GM23338 (cell line): ENCODE measurements at regions not wholly inside any gene's neighbourhood (a gene's known extent, or its start where the extent isn't known, plus 50 kb on each side); places are given as distances from the start of the nearest gene placed in this dataset.

Experiments
- ATAC-seq: fragments of 200-7000 bp; cut with Tn5 transposase; 3 replicates; pipeline ENCODE4 v1.9.1; 2020
- DNase-seq: peaks from one replicate; pipeline ENCODE4 v3.0.0-alpha.2; 2015; ENCODE audit warnings: low spot score
- H2AFZ ChIP-seq: fragments of 200-600 bp; sonication (generic); 2 replicates; pipeline ENCODE4 v1.8.0; 2016; ENCODE audit warnings: antibody characterized with exemption, mild to moderate bottlenecking, moderate library complexity
- H3F3A ChIP-seq: fragments of 200-600 bp; sonication (generic); replicated peaks from 2 replicates; pipeline ENCODE4 v1.8.0; 2017; ENCODE audit warnings: antibody characterized with exemption, mixed run types, low read depth
- H3K27ac ChIP-seq: fragments of 200-600 bp; sonication (generic); 2 replicates; pipeline ENCODE4 v1.6.1; 2016; ENCODE audit warnings: low read depth
- H3K27me3 ChIP-seq: fragments of 200-600 bp; sonication (generic); 2 replicates; pipeline ENCODE4 v1.8.0; 2016; ENCODE audit warnings: mild to moderate bottlenecking, mixed run types, moderate library complexity; ENCODE audit not compliant: insufficient read depth
- H3K36me3 ChIP-seq: fragments of 200-600 bp; sonication (generic); 2 replicates; pipeline ENCODE4 v1.8.0; 2016; ENCODE audit warnings: mild to moderate bottlenecking; ENCODE audit not compliant: insufficient read depth
- H3K4me1 ChIP-seq: fragments of 200-600 bp; sonication (generic); 2 replicates; pipeline ENCODE4 v1.8.0; 2016; ENCODE audit warnings: mild to moderate bottlenecking, moderate library complexity; ENCODE audit not compliant: insufficient read depth
- H3K4me2 ChIP-seq: fragments of 200-600 bp; sonication (generic); 2 replicates; pipeline ENCODE4 v1.7.1; 2017; ENCODE audit warnings: mixed run types
- H3K4me3 ChIP-seq: fragments of 200-600 bp; sonication (generic); 2 replicates; pipeline ENCODE4 v1.6.1; 2016; ENCODE audit warnings: mixed run types
- H3K79me2 ChIP-seq: fragments of 200-600 bp; sonication (generic); replicated peaks from 2 replicates; pipeline ENCODE4 v1.8.0; 2017; ENCODE audit warnings: mild to moderate bottlenecking; ENCODE audit not compliant: insufficient read depth
- H3K9me2 ChIP-seq: fragments of 200-600 bp; sonication (generic); 2 replicates; pipeline ENCODE4 v1.8.0; 2017; ENCODE audit not compliant: insufficient read depth
- H4K20me1 ChIP-seq: fragments of 200-600 bp; sonication (generic); replicated peaks from 2 replicates; pipeline ENCODE4 v1.8.0; 2017; ENCODE audit warnings: mild to moderate bottlenecking; ENCODE audit not compliant: insufficient read depth
- H3K27ac Mint-ChIP-seq: 2 replicates; pipeline ENCODE4 v1.8.0; 2020; ENCODE audit warnings: inconsistent platforms, mild to moderate bottlenecking, moderate library complexity, mixed read lengths
- H3K27me3 Mint-ChIP-seq: 3 replicates; pipeline ENCODE4 v1.8.0; 2022; ENCODE audit warnings: low read depth, mild to moderate bottlenecking, moderate library complexity, mixed read lengths, inconsistent platforms; ENCODE audit not compliant: insufficient read depth, poor library complexity
- H3K36me3 Mint-ChIP-seq: 3 replicates; pipeline ENCODE4 v1.8.0; 2021; ENCODE audit warnings: low read depth, mild to moderate bottlenecking, inconsistent platforms, moderate library complexity, mixed read lengths
- H3K4me1 Mint-ChIP-seq: 3 replicates; pipeline ENCODE4 v1.8.0; 2020; ENCODE audit warnings: mild to moderate bottlenecking, inconsistent platforms, mixed read lengths
- H3K4me3 Mint-ChIP-seq: 3 replicates; pipeline ENCODE4 v1.8.0; 2021; ENCODE audit warnings: moderate library complexity, mild to moderate bottlenecking, inconsistent platforms, mixed read lengths
- H3K9me3 Mint-ChIP-seq: 3 replicates; pipeline ENCODE4 v1.8.0; 2020; ENCODE audit warnings: moderate library complexity, mild to moderate bottlenecking, inconsistent platforms, mixed read lengths
- CREB1 ChIP-seq: fragments of 250-450 bp; sonication (Bioruptor Pico); IDR thresholded peaks from 2 replicates; pipeline ENCODE4 v1.5.0; 2020; ENCODE audit warnings: low read depth, mild to moderate bottlenecking, moderate library complexity
- EZH2 ChIP-seq: fragments of 200-600 bp; sonication (generic); IDR thresholded peaks from one replicate; pipeline ENCODE4 v1.8.0; 2017; ENCODE audit warnings: antibody characterized with exemption, mild to moderate bottlenecking, low read depth; ENCODE audit not compliant: unreplicated experiment
- EZH2phosphoT487 ChIP-seq: fragments of 200-600 bp; sonication (generic); IDR thresholded peaks from one replicate; pipeline ENCODE4 v1.8.1; 2018; ENCODE audit warnings: antibody characterized with exemption; ENCODE audit not compliant: unreplicated experiment
- JUNB ChIP-seq: IDR thresholded peaks from one replicate; pipeline ENCODE4 v1.6.1; 2016; ENCODE audit warnings: antibody characterized with exemption; ENCODE audit not compliant: unreplicated experiment
- NANOG ChIP-seq: IDR thresholded peaks from 2 replicates; pipeline ENCODE4 v1.6.1; 2016; ENCODE audit warnings: antibody characterized with exemption, borderline replicate concordance
- STAT1 ChIP-seq: IDR thresholded peaks from one replicate; pipeline ENCODE4 v1.6.1; 2016; ENCODE audit warnings: antibody characterized with exemption; ENCODE audit not compliant: unreplicated experiment
- ZNF114 ChIP-seq: fragments of 250-450 bp; sonication (Bioruptor Pico); IDR thresholded peaks from 2 replicates; pipeline ENCODE4 v1.5.0; 2020; ENCODE audit warnings: mild to moderate bottlenecking, moderate library complexity
- ZNF331 ChIP-seq: fragments of 250-450 bp; sonication (Bioruptor Pico); IDR thresholded peaks from 2 replicates; pipeline ENCODE4 v1.5.0; 2020; ENCODE audit warnings: low read depth, mild to moderate bottlenecking, moderate library complexity
- ZNF462 ChIP-seq: fragments of 250-450 bp; sonication (Bioruptor Pico); IDR thresholded peaks from 2 replicates; pipeline ENCODE4 v1.5.0; 2020; ENCODE audit warnings: mild to moderate bottlenecking, moderate library complexity
- TF ChIP-seq, protein P1 (sequence below): IDR thresholded peaks from one replicate; pipeline ENCODE4 v1.6.1; 2018; ENCODE audit warnings: antibody characterized with exemption; ENCODE audit not compliant: unreplicated experiment
- TF ChIP-seq, protein P2 (sequence below): IDR thresholded peaks from 2 replicates; pipeline ENCODE4 v1.6.1; 2016; ENCODE audit warnings: antibody characterized with exemption

DNA sequence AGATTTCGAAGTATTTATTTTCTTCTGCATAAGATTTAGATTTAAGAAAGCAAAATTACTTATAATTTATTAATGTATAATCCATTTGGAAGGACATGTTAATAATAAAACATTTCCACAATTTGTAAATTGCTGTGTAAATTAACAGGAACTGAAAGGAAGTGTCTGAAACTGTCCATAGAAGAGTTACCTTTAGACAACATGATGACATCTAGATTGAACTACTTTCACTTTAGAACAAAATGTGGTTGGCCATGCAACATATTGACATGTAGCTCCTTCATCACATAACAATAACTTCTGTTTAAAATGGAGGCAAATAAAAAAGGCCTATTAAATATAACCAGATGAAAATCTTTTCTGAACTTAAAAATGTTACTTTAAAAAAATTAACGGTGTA lies 1849.5 kb upstream of the ACO1 start (continued):
- TF ChIP-seq, protein P1, sequence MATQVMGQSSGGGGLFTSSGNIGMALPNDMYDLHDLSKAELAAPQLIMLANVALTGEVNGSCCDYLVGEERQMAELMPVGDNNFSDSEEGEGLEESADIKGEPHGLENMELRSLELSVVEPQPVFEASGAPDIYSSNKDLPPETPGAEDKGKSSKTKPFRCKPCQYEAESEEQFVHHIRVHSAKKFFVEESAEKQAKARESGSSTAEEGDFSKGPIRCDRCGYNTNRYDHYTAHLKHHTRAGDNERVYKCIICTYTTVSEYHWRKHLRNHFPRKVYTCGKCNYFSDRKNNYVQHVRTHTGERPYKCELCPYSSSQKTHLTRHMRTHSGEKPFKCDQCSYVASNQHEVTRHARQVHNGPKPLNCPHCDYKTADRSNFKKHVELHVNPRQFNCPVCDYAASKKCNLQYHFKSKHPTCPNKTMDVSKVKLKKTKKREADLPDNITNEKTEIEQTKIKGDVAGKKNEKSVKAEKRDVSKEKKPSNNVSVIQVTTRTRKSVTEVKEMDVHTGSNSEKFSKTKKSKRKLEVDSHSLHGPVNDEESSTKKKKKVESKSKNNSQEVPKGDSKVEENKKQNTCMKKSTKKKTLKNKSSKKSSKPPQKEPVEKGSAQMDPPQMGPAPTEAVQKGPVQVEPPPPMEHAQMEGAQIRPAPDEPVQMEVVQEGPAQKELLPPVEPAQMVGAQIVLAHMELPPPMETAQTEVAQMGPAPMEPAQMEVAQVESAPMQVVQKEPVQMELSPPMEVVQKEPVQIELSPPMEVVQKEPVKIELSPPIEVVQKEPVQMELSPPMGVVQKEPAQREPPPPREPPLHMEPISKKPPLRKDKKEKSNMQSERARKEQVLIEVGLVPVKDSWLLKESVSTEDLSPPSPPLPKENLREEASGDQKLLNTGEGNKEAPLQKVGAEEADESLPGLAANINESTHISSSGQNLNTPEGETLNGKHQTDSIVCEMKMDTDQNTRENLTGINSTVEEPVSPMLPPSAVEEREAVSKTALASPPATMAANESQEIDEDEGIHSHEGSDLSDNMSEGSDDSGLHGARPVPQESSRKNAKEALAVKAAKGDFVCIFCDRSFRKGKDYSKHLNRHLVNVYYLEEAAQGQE = no peak
- TF ChIP-seq JUNB (no peak), ZNF114 (no peak)

DNA sequence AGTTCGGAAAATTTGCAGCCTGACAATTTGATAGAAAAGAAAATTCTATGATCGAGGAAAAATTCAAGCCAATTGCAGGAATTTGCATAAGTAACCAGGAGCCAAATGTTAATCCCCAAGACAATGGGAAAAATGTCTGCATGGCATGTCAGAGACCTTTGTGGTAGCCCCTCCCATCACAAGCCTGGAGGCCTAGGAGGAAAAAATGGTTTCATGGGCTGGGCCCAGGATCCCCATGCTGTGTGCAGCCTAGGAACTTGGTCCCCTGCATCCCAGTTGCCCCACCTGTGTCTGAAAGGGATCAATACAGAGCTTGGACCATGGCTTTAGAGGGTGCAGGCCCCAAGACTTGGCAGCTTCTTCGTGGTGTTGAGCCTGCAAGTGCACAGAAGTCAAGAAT lies 1847.9 kb upstream of the ACO1 start:
- no peak overlapping the region for H3K4me3 Mint-ChIP-seq
- H3K27ac ChIP-seq = no peak overlapping the region
- peaks cover 41% of the 10 kb centered on the region for H3K9me3 Mint-ChIP-seq
- no peaks in the 10 kb centered on the region for H3K79me2 ChIP-seq
- H3K9me2 ChIP-seq = no peaks in the 10 kb centered on the region
- peaks cover 39% of the 10 kb centered on the region; the same call in 2 of the 3 replicates for H3K36me3 Mint-ChIP-seq
- ATAC-seq (no peak), DNase-seq (no peak)
- no peak overlapping the region for H3K27ac Mint-ChIP-seq
- H3K4me1 Mint-ChIP-seq = no peaks in the 10 kb centered on the region
- no peak overlapping the region for H2AFZ ChIP-seq
- H3K27me3 Mint-ChIP-seq = peaks cover 2% of the 10 kb centered on the region
- H3K27me3 ChIP-seq = no peaks in the 10 kb centered on the region
- no peak overlapping the region for H3K4me2 ChIP-seq
- H3K36me3 ChIP-seq = no peaks in the 10 kb centered on the region; the same call in 1 of the 2 replicates
- no peaks in the 10 kb centered on the region for H4K20me1 ChIP-seq
- no peaks in the 10 kb centered on the region for H3K4me1 ChIP-seq
- H3K4me3 ChIP-seq = no peak overlapping the region
- no peaks in the 10 kb centered on the region for H3F3A ChIP-seq
- TF ChIP-seq ZNF462 (CRISPR knock-in tag) = no peak
- TF ChIP-seq CREB1 (CRISPR knock-in tag) = no peak
- TF ChIP-seq, protein P1 = no peak
- TF ChIP-seq, protein P2, sequence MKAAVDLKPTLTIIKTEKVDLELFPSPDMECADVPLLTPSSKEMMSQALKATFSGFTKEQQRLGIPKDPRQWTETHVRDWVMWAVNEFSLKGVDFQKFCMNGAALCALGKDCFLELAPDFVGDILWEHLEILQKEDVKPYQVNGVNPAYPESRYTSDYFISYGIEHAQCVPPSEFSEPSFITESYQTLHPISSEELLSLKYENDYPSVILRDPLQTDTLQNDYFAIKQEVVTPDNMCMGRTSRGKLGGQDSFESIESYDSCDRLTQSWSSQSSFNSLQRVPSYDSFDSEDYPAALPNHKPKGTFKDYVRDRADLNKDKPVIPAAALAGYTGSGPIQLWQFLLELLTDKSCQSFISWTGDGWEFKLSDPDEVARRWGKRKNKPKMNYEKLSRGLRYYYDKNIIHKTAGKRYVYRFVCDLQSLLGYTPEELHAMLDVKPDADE = no peak
- no peak for TF ChIP-seq STAT1
- no peak for TF ChIP-seq EZH2phosphoT487
- no peak for TF ChIP-seq ZNF114
- TF ChIP-seq EZH2 = no peak
- TF ChIP-seq ZNF331 (CRISPR knock-in tag) = no peak
- TF ChIP-seq JUNB = no peak
- TF ChIP-seq NANOG = no peak
